A549 (cell line): ENCODE measurements at regions not wholly inside any gene's neighbourhood (a gene's known extent, or its start where the extent isn't known, plus 50 kb on each side); places are given as distances from the start of the nearest gene placed in this dataset.
A peak's percentile ranks its signal among the peaks of the same experiment; 100 is the strongest.
"Not testable (repeated sequence)": the region's sequence is repeated elsewhere in the genome, so short reads cannot be mapped to it uniquely, and the experiment has no call there.

Experiments
- ATAC-seq, 2 experiments: fragments of 200-7000 bp in 1 of 2; fragments of >200 bp in 1 of 2; cut with Nextera tagmentation in 1 of 2; cut with Tn5 transposase in 1 of 2; 3 replicates each; pipeline versions ENCODE4 v1.8.0 to v1.9.1; 2018 to 2020; ENCODE audit warnings: mild to moderate bottlenecking in 1 of 2, moderate library complexity in 1 of 2
- CTCF ChIA-PET: fragments of 300-600 bp; sonication (Branson Sonifier 250); formaldehyde crosslinking; extraction: SDS; loops from one replicate; lab custom pipeline; 2021; ENCODE audit warnings: antibody characterized with exemption, inconsistent platforms; lab: Yijun Ruan, JAX
- POLR2A ChIA-PET: fragments of 350-600 bp; formaldehyde crosslinking; extraction: SDS; loops from one replicate; lab custom pipeline; 2021; ENCODE audit warnings: antibody characterized with exemption, inconsistent platforms; lab: Yijun Ruan, JAX
- DNase-seq, 2 experiments: peaks; one replicate each; pipeline versions ENCODE4 v3.0.0 to v3.0.0-alpha.2; 2011 to 2016; ENCODE audit warnings: low read depth in 1 of 2, low spot score in 1 of 2
- FAIRE-seq: peaks from 2 replicates; lab custom pipeline; 2011; peaks lifted over from hg19 to GRCh38; lab: Jason Lieb, UNC
- H3K27ac ChIP-seq, 2 experiments: fragments of >200 bp; sonication (Bioruptor Twin); formaldehyde crosslinking; 3 replicates each; pipeline ENCODE4 v1.5.1; 2016 to 2017
- H3K4me1 ChIP-seq: fragments of >200 bp; sonication (Bioruptor Twin); formaldehyde crosslinking; 3 replicates; pipeline ENCODE4 v1.6.1; 2016
- H3K4me2 ChIP-seq: fragments of >200 bp; sonication (Bioruptor Twin); formaldehyde crosslinking; 3 replicates; pipeline ENCODE4 v1.6.1; 2016
- H3K4me3 ChIP-seq: fragments of >200 bp; sonication (Bioruptor Twin); formaldehyde crosslinking; 3 replicates; pipeline ENCODE4 v1.5.1; 2016
- H3K9me3 ChIP-seq: fragments of >200 bp; sonication (Bioruptor Twin); formaldehyde crosslinking; 3 replicates; pipeline ENCODE4 v1.6.1; 2016
- CEBPB ChIP-seq, 2 experiments: fragments of >200 bp in 1 of 2; sonication (Bioruptor Twin) in 1 of 2; formaldehyde crosslinking in 1 of 2; IDR thresholded peaks; 2 replicates each; pipeline ENCODE4 v1.6.1; 2012 to 2016
- CHD2 ChIP-seq: fragments of 150-350 bp; IDR thresholded peaks from 2 replicates; pipeline ENCODE4 v1.6.1; 2014; ENCODE audit warnings: low read length; ENCODE audit not compliant: partially characterized antibody
- CHD4 ChIP-seq: fragments of 200-600 bp; sonication (generic); IDR thresholded peaks from 2 replicates; pipeline ENCODE4 v1.6.1; 2016; ENCODE audit warnings: antibody characterized with exemption, mild to moderate bottlenecking, borderline replicate concordance
- FOSB ChIP-seq: fragments of 250-450 bp; sonication (Bioruptor Pico); IDR thresholded peaks from 2 replicates; pipeline ENCODE4 v1.5.0; 2020; ENCODE audit warnings: mild to moderate bottlenecking, moderate library complexity
- HDAC2 ChIP-seq: fragments of 200-600 bp; sonication (generic); IDR thresholded peaks from 2 replicates; pipeline ENCODE4 v1.6.1; 2016
- MAFK ChIP-seq: fragments of 450-650 bp; IDR thresholded peaks from 2 replicates; pipeline ENCODE4 v1.6.1; 2014; ENCODE audit not compliant: partially characterized antibody
- MAZ ChIP-seq: fragments of 150-350 bp; IDR thresholded peaks from 2 replicates; pipeline ENCODE4 v1.6.1; 2014; ENCODE audit warnings: antibody characterized with exemption, low read depth, low read length, borderline replicate concordance
- PHF8 ChIP-seq: fragments of 200-600 bp; sonication (generic); IDR thresholded peaks from 2 replicates; pipeline ENCODE4 v1.6.1; 2016; ENCODE audit warnings: low read depth, mild to moderate bottlenecking, antibody characterized with exemption, moderate library complexity, borderline replicate concordance
- RARB ChIP-seq: fragments of 250-450 bp; sonication (Bioruptor Pico); IDR thresholded peaks from 2 replicates; pipeline ENCODE4 v1.8.0; 2021; ENCODE audit warnings: mild to moderate bottlenecking, moderate library complexity
- SMC3 ChIP-seq: fragments of >200 bp; sonication (Bioruptor Twin); formaldehyde crosslinking; IDR thresholded peaks from 3 replicates; pipeline ENCODE4 v1.6.1; 2018; ENCODE audit warnings: inconsistent platforms
- SREBF2 ChIP-seq: fragments of 450-650 bp; IDR thresholded peaks from 2 replicates; pipeline ENCODE4 v1.6.1; 2014; ENCODE audit warnings: mild to moderate bottlenecking, moderate library complexity
- ZC3H11A ChIP-seq: fragments of 450-650 bp; IDR thresholded peaks from 2 replicates; pipeline ENCODE4 v1.6.1; 2014; ENCODE audit warnings: antibody characterized with exemption, mild to moderate bottlenecking
- ZFP36 ChIP-seq: fragments of 450-650 bp; IDR thresholded peaks from 2 replicates; pipeline ENCODE4 v1.6.1; 2014; ENCODE audit warnings: borderline replicate concordance; ENCODE audit not compliant: partially characterized antibody
- WGBS: methylation state at CpG from one replicate; pipeline ENCODE4 v1.1.6; 2017; ENCODE audit errors: missing lambda C conversion rate; 5-methylcytosine and 5-hydroxymethylcytosine counted together
- TF ChIP-seq, protein P1 (sequence below): IDR thresholded peaks from 2 replicates; pipeline ENCODE4 v1.6.1; 2012
- TF ChIP-seq, protein P2 (sequence below): fragments of >200 bp; sonication (Bioruptor Twin); formaldehyde crosslinking; IDR thresholded peaks from 2 replicates; pipeline ENCODE4 v1.6.1; 2016

DNA sequence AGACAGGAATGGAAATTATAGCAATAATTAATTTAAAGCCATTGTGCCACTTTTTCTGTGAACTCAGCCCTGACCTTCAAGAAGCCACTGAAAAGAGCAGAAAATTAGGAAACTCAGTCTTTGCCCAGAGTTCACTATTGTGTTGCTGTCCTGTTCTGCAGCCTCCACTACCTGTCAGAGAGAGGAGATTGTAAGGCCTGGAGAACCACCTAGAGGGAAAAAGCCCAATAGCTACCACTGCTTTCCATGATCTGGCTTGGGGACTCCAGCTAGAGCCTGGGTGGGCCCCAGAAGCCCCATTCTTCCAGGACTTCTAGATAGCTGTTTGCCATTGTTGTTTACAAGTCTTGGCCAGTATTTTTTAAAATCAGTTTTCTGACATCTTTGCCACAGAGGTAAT lies 176.1 kb upstream of the KLF7 start (continued):
- TF ChIP-seq, protein P1, sequence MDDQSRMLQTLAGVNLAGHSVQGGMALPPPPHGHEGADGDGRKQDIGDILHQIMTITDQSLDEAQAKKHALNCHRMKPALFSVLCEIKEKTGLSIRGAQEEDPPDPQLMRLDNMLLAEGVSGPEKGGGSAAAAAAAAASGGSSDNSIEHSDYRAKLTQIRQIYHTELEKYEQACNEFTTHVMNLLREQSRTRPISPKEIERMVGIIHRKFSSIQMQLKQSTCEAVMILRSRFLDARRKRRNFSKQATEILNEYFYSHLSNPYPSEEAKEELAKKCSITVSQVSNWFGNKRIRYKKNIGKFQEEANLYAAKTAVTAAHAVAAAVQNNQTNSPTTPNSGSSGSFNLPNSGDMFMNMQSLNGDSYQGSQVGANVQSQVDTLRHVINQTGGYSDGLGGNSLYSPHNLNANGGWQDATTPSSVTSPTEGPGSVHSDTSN = no peak

DNA sequence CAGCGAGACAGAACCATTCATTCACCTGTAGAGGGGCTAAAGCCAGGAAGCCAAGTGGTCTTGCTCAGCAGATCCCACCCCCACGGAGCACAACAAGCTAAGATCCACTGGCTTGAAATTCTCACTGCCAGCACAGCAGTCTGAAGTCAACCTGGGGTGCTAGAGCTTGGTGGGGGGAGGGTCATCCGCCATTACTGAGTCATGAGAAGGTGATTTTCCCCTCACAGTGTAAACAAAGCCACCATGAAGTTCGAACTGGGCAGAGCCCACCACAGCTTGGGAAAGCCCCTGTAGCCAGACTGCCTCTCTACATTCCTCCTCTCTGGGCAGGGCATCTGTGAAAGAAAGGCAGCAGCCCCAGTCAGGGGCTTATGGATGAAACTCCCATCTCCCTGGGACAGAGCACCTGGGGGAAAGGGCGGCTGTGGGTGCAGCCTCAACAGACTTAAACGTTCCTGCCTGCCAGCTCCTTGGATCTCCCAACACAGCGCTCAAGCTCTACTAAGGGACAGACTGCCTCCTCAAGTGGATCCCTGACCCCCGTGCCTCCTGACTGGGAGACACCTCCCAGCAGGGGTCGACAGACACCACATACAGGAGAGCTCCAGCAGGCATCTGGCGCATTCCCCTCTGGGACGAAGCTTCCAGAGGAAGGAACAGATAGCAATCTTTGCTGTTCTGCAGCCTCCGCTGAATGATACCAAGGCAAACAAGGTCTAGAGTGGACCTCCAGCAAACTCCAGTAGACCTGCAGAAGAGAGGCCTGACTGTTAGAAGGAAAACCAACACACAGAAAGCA lies 179.0 kb upstream of the KLF7 start:
- DNase-seq, H3K27ac ChIP-seq, H3K4me3 ChIP-seq, FAIRE-seq, H3K4me1 ChIP-seq, ATAC-seq, H3K4me2 ChIP-seq, POLR2A ChIA-PET: not testable (repeated sequence)
- WGBS = 79% methylated on average over 12 of the region's 12 CpGs
- H3K9me3 ChIP-seq = peaks cover 20% of the 10 kb centered on the region
- CTCF ChIA-PET = interaction anchor here (1.4 to 3.8 kb wide), 3 partner anchors 8 to 178 kb away, joined by 4 to 11 read pairs (median 5); no protein-coding TSS in a partner anchor

DNA sequence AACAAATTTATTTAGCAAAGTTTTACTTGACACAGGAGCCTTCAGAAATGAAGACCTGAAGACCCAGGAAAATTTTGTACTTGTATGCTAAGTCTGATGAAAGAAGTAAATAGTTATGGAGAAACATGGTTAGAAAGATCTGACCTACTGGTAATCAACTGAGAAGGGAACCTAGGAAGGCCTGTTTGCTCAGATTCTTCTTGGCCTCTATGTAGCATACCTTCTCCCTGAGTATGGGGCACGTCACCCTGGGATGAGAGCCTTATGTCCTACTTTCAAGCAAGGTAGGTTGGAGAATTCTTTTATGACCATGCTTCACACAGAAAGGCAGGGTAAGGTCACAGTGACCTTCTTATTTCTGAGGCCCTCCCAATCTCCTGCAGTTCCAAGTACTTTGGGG lies 178.6 kb upstream of the CREB1 start:
- POLR2A ChIA-PET = no interaction called here
- Histone ChIP-seq H3K27ac (no peak overlapping the region), H3K4me1 (0 out of 3 replicates have a peak, but pooled peaks cover 3% of the 10 kb centered on the region), H3K9me3 (peaks cover 11% of the 10 kb centered on the region; the same call in 2 of the 3 replicates)
- no peak for ATAC-seq
- TF ChIP-seq PHF8 (no peak), HDAC2 (no peak), ZFP36 (no peak), MAZ (no peak), SREBF2 (no peak)
- TF ChIP-seq, all 56 proteins: peak for 0
- FAIRE-seq (no peak), DNase-seq (no peak)
- no peak overlapping the region for H3K4me3 ChIP-seq
- CTCF ChIA-PET = no interaction called here
- H3K4me2 ChIP-seq = no peak overlapping the region
- 84% methylated on average over 1 of the region's 1 CpG for WGBS

DNA sequence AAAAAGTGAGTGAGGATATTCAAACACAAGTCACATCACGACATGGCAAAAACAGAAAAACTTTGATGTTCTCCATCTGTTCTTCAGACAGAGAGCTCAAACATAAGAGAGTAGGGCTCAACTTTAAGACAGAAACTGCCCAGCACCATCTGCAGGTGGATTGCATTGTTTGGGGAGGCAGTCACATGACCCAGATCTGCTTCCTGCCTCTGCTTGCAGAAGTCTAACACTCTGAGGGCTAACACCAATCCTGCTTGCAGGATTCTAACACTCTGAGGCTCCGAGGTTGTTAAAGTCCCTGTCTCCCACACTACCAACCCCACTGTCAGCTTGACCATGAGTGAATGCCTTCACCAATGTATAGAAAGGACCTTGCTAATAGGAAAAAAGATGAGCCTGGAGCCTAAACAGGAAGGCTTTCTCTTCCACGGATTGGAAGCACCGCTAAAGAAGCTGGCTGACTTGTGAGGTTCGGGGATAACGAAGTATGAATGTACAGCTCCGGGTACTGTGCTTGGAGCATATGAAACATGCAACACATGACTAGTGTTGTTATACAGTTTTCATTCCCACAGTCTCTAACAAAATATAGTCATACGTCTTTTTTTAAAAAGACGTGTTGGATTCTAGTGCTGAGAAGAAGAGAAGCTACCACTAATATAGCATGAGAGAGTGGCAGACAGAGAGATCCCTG lies 176.6 kb upstream of the CREB1 start:
- 84% methylated on average over 9 of the region's 9 CpGs for WGBS
- FAIRE-seq (no peak), ATAC-seq (peak; percentile 34 to 61; a peak in 4 of 6 replicates), DNase-seq (no peak)
- CTCF ChIA-PET = interaction anchor here (1.8 to 2.8 kb wide), 2 partner anchors 10 to 12 kb away, joined by 6 to 11 read pairs; no protein-coding TSS in a partner anchor
- Histone ChIP-seq H3K4me3 (no peak overlapping the region), H3K4me1 (0 out of 3 replicates have a peak, but pooled peaks cover 3% of the 10 kb centered on the region), H3K9me3 (0 out of 3 replicates have a peak, but pooled peaks cover 2% of the 10 kb centered on the region), H3K27ac (peak overlapping the region in 1 of 2 experiments; percentile 15; a peak in 1 of 6 replicates), H3K4me2 (no peak overlapping the region)
- TF ChIP-seq CHD4 (no peak), ZC3H11A (no peak), SMC3 (peak; percentile 22; the same call in 1 of the 3 replicates), CHD2 (no peak), FOSB (CRISPR knock-in tag) (no peak)
- TF ChIP-seq, protein P2, sequence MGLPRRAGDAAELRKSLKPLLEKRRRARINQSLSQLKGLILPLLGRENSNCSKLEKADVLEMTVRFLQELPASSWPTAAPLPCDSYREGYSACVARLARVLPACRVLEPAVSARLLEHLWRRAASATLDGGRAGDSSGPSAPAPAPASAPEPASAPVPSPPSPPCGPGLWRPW = no peak
- POLR2A ChIA-PET = no interaction called here

DNA sequence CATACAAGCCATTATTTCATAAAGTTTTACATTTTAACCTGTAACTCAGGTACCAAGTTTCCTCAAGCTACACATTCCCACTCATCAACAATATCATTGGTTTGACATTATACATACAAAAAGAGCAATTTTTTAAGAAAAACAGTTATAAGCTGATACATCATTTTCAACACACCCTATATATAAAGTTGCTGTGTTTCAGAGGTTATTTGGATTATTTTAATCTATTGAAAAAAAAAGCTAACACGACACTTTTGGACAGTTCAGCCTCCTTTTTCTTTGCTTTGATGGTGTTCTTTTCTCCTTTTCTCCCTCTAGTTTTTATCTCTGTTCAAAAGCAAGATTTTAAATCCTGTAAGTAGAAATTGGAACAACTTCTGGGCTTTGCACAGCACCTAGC lies 175.9 kb upstream of the CREB1 start:
- Histone ChIP-seq H3K4me1 (0 out of 3 replicates have a peak, but pooled peaks cover 3% of the 10 kb centered on the region), H3K4me3 (no peak overlapping the region), H3K4me2 (no peak overlapping the region), H3K27ac (no peak overlapping the region), H3K9me3 (no peaks in the 10 kb centered on the region)
- TF ChIP-seq ZC3H11A (no peak), MAFK (peak; percentile 61), CEBPB (IDR thresholded peaks at IDR 0.05) (no peak), RARB (no peak)
- FAIRE-seq (no peak), DNase-seq (no peak), ATAC-seq (no peak)
- WGBS = 74% methylated on average over 1 of the region's 1 CpG
- POLR2A ChIA-PET = no interaction called here
- CTCF ChIA-PET = interaction anchor here (2.8 kb wide), 1 partner anchor 11 kb away, joined by 11 read pairs; no protein-coding TSS in a partner anchor
